ENCODE measurements at regions not wholly inside any gene's neighbourhood (a gene's known extent, or its start where the extent isn't known, plus 50 kb on each side); places are given as distances from the start of the nearest gene placed in this dataset.

DNA sequence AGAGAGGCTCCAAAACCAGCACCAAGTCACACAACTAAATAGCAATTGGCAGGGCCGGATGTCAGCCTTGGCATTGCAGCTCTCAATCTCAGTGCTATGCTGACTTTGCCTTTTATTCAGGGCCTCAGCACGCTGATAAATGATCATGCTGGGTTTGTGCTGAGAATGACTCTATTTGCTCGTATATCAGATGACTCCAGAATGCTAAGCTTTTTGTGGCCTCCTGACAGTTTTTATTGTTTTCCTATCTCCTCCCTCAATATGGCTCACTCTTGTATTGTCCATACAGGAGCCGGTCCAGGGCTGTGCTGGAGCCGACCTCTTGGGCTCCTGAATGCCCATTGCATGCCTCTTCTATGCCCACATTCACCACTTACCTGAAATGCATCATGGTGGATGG lies 211.0 kb downstream of the EFNB2 start:
- DNase-seq (ENCODE audit: low spot score) = no peak
- TF ChIP-seq CTCF (IDR thresholded peaks at IDR 0.05; ENCODE audit: borderline replicate concordance, control extremely low read depth, extremely low read depth, insufficient read depth, missing control alignments) = no peak
- in situ Hi-C loops (cut with MboI; ENCODE audit: low sequenced_read_pairs, unreplicated experiment) = no loop called here

DNA sequence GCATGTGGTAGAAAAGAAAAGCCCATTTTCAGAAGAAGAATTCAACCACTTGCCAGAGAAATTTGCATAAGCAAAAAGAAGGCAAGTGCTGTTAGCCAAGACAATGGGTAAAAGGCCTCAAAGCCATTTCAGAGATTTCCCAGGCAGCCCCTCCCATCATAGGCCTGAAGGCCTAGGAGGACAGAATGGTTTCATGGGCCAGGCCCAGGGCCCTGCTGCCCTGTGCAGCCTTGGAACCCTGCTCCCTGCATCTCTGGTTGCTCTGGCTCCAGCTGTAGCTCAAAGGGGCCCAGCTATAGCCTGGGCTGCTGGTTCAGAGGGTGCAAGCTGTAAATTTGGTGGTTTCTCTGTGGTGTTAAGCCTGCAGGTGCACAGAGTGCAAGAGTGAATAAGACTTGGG lies 212.8 kb downstream of the EFNB2 start:
- in situ Hi-C loops (cut with MboI; ENCODE audit: low sequenced_read_pairs, unreplicated experiment) = no loop called here
- DNase-seq (ENCODE audit: low spot score) = no peak
- no peak for TF ChIP-seq CTCF (IDR thresholded peaks at IDR 0.05; ENCODE audit: borderline replicate concordance, control extremely low read depth, extremely low read depth, insufficient read depth, missing control alignments)

- no peak for DNase-seq (ENCODE audit: low spot score)
- no peak for TF ChIP-seq CTCF (IDR thresholded peaks at IDR 0.05; ENCODE audit: borderline replicate concordance, control extremely low read depth, extremely low read depth, insufficient read depth, missing control alignments)
- in situ Hi-C loops (cut with MboI; ENCODE audit: low sequenced_read_pairs, unreplicated experiment) = no loop called here
These were observed 216.5 kb downstream of the EFNB2 start for GRCh38 chr13:106318941-106319411.

- in situ Hi-C loops (cut with MboI; ENCODE audit: low sequenced_read_pairs, unreplicated experiment) = no loop called here
- no peak for DNase-seq (ENCODE audit: low spot score)
- TF ChIP-seq CTCF (IDR thresholded peaks at IDR 0.05; ENCODE audit: borderline replicate concordance, control extremely low read depth, extremely low read depth, insufficient read depth, missing control alignments) = no peak
These were observed 221.0 kb downstream of the EFNB2 start for GRCh38 chr13:106314417-106314816.

DNA sequence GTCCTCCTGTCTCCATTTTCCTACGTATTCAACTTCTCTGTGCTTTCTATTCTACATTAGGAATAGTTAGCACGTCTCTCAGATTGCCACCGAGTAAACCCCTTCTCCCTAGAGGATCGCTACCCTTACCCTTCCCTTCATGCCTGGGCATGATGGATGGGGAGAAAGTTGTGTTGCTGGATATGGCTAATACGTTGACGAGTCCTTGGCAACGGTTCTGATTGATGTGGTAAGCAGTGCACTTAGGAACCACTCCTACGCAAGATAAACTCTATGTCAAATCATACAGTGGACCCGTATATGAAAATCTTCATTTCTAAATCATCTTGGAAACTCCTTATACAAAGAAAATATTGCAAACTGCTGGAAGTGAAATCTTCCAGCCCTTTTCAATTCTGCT lies 224.5 kb downstream of the EFNB2 start:
- in situ Hi-C loops (cut with MboI; ENCODE audit: low sequenced_read_pairs, unreplicated experiment) = no loop called here
- no peak for TF ChIP-seq CTCF (IDR thresholded peaks at IDR 0.05; ENCODE audit: borderline replicate concordance, control extremely low read depth, extremely low read depth, insufficient read depth, missing control alignments)
- no peak for DNase-seq (ENCODE audit: low spot score)

DNA sequence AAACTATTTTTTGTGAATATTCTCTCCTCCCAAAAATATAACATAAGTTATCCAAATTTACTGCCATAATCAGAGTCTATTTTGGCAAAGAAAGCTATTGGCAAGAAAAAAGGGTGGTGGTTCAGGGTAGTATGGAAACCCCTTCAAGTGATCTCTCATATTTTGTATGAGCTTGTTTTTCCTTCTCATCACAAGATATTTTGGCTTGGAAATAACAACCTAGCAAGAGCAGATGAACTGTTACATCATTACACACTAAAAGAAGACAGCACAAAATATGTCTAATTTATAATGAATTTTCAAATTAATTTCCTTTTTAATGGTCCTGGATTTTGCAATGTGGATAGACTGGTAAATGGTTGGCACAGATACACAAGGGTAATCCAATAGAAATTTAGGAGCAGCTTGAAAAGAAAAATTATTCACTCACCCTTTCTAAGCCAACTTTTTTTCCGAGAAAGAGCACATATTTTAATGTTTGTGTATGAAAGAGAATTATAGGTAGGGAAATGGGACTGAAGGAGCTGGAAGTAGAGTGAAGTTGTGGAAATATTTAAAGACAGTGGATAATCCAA lies 225.1 kb downstream of the EFNB2 start:
- no peak for TF ChIP-seq CTCF (IDR thresholded peaks at IDR 0.05; ENCODE audit: borderline replicate concordance, control extremely low read depth, extremely low read depth, insufficient read depth, missing control alignments)
- in situ Hi-C loops (cut with MboI; ENCODE audit: low sequenced_read_pairs, unreplicated experiment) = no loop called here
- no peak for DNase-seq (ENCODE audit: low spot score)

All from GM13976 (cell line).